MG63 (cell line): ENCODE measurements at regions not wholly inside any gene's neighbourhood (a gene's known extent, or its start where the extent isn't known, plus 50 kb on each side); places are given as distances from the start of the nearest gene placed in this dataset.
"Not testable (repeated sequence)": the region's sequence is repeated elsewhere in the genome, so short reads cannot be mapped to it uniquely, and the experiment has no call there.

ENCODE experiments used
- DNase-seq: peaks from one replicate; pipeline ENCODE4 v3.0.0-alpha.2; 2020
- H3K27me3 ChIP-seq: fragments of 250-450 bp; sonication (Bioruptor Pico); 2 replicates; pipeline ENCODE4 v1.5.1; 2020; ENCODE audit warnings: mild to moderate bottlenecking, moderate library complexity
- H3K36me3 ChIP-seq: fragments of 250-450 bp; sonication (Bioruptor Pico); 2 replicates; pipeline ENCODE4 v1.5.1; 2020; ENCODE audit warnings: mild to moderate bottlenecking, moderate library complexity
- H3K4me3 ChIP-seq: fragments of 250-450 bp; sonication (Bioruptor Pico); 2 replicates; pipeline ENCODE4 v1.5.1; 2020; ENCODE audit warnings: mild to moderate bottlenecking, moderate library complexity
- H3K9me3 ChIP-seq: fragments of 250-450 bp; sonication (Bioruptor Pico); 2 replicates; pipeline ENCODE4 v1.5.1; 2020; ENCODE audit warnings: mild to moderate bottlenecking, moderate library complexity

GRCh38 chr10:47580063-47580462 lies 56.6 kb upstream of the AGAP9 start:
- H3K4me3 ChIP-seq, H3K27me3 ChIP-seq, H3K9me3 ChIP-seq, H3K36me3 ChIP-seq, DNase-seq: not testable (repeated sequence)

GRCh38 chr10:47578547-47578946 lies 55.1 kb upstream of the AGAP9 start:
- not testable (repeated sequence) for DNase-seq, H3K4me3 ChIP-seq, H3K27me3 ChIP-seq, H3K36me3 ChIP-seq, H3K9me3 ChIP-seq
